Tibial nerve (tissue), 4 donors: ENCODE measurements at regions not wholly inside any gene's neighbourhood (a gene's known extent, or its start where the extent isn't known, plus 50 kb on each side); places are given as distances from the start of the nearest gene placed in this dataset.

Source experiments
- DNase-seq, 2 donors: peaks; one replicate each; pipeline ENCODE4 v3.0.0-alpha.2; 2019; ENCODE audit warnings: low spot score in 2 of 2
- H3K27ac ChIP-seq, 4 donors: fragments of 200-600 bp; sonication (generic) in 3 of 4; one replicate each; pipeline ENCODE4 v1.5.1; 2017 to 2019; ENCODE audit warnings: mild to moderate bottlenecking in 1 of 4
- H3K27me3 ChIP-seq, 2 donors: fragments of 200-600 bp; sonication (generic) in 1 of 2; one replicate each; pipeline versions ENCODE4 v1.5.1 to v1.6.0; 2017 to 2019
- H3K36me3 ChIP-seq, 3 donors: fragments of 200-600 bp; sonication (generic); one replicate each; pipeline ENCODE4 v1.5.1; 2018 to 2019
- H3K4me1 ChIP-seq, 4 donors: fragments of 200-600 bp; sonication (generic) in 3 of 4; one replicate each; pipeline ENCODE4 v1.5.1; 2017 to 2019
- H3K4me3 ChIP-seq, 4 donors: fragments of 200-600 bp; sonication (generic) in 3 of 4; one replicate each; pipeline ENCODE4 v1.5.1; 2017 to 2019; ENCODE audit warnings: mild to moderate bottlenecking in 1 of 4, moderate library complexity in 1 of 4
- H3K9me3 ChIP-seq, 4 donors: fragments of 200-600 bp; sonication (generic) in 3 of 4; one replicate each; pipeline ENCODE4 v1.5.1; 2017 to 2019
- CTCF ChIP-seq, 5 experiments: fragments of 200-600 bp in 3 of 5; fragments of 450-650 bp in 2 of 5; sonication (generic) in 3 of 5; IDR thresholded peaks; one replicate each; pipeline ENCODE4 v1.5.1; 2016 to 2019; ENCODE audit warnings: antibody characterized with exemption in 5 of 5, mild to moderate bottlenecking in 3 of 5, moderate library complexity in 2 of 5
- EP300 ChIP-seq, 2 donors: sonication (generic); formaldehyde crosslinking; IDR thresholded peaks; one replicate each; pipeline ENCODE4 v1.6.1; 2017; ENCODE audit warnings: antibody characterized with exemption in 2 of 2, mild to moderate bottlenecking in 1 of 2
- POLR2A ChIP-seq, 2 donors: fragments of 450-650 bp; IDR thresholded peaks; one replicate each; pipeline ENCODE4 v1.6.1; 2017; ENCODE audit warnings: antibody characterized with exemption in 2 of 2, mild to moderate bottlenecking in 2 of 2, moderate library complexity in 2 of 2
- WGBS, 2 donors: methylation state at CpG; one replicate each; pipeline ENCODE4 v1.1.5; 2018; 5-methylcytosine and 5-hydroxymethylcytosine counted together

- H3K9me3 ChIP-seq: no peaks in the 10 kb centered on the region
- H3K4me3 ChIP-seq: no peak overlapping the region
- WGBS, 2 donors: 31 to 35% methylated on average over 6 of the region's 6 CpGs
- H3K27ac ChIP-seq: no peak overlapping the region
- H3K27me3 ChIP-seq: no peaks in the 10 kb centered on the region
- peaks cover 0 to 7% (median 0%) of the 10 kb centered on the region in 4 donors for H3K4me1 ChIP-seq
- H3K36me3 ChIP-seq: no peaks in the 10 kb centered on the region
- DNase-seq: peak in 1 of 2 donors; percentile 36
- TF ChIP-seq EP300 (IDR thresholded peaks at IDR 0.05) (no peak), POLR2A (IDR thresholded peaks at IDR 0.05) (no peak), CTCF (IDR thresholded peaks at IDR 0.05) (peak; percentile 72 to 84 (median 78))
Observed at GRCh38 chr2:41782306-41783158, 265.3 kb upstream of the PKDCC start.

DNA sequence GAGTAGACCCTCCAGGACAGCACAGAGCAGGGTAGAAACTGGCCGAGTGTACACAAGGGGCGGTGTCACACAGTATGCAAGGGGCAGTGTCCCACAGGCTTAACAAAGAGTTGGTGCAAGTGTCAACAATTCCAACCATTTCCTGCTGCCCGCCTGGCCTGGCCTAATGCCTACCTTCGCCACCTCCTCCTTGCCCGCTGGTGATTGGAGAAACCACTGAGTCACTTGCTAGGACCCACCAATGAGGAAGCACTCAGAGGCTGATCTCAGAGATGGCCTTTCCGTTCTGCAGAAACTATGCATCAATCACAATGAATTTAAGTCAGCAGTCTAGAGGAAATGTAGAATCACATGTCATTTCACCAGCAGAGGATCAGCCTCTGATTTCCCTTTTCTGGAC lies 263.3 kb upstream of the PKDCC start:
- DNase-seq: no peak
- Histone ChIP-seq H3K4me1 (peaks cover 0 to 6% (median 0%) of the 10 kb centered on the region in 4 donors), H3K4me3 (no peak overlapping the region), H3K36me3 (no peaks in the 10 kb centered on the region), H3K27ac (no peak overlapping the region), H3K9me3 (no peaks in the 10 kb centered on the region), H3K27me3 (no peaks in the 10 kb centered on the region)
- TF ChIP-seq CTCF (IDR thresholded peaks at IDR 0.05) (no peak), EP300 (IDR thresholded peaks at IDR 0.05) (no peak), POLR2A (IDR thresholded peaks at IDR 0.05) (no peak)
- 74 to 76% methylated on average over 6 of the region's 6 CpGs for WGBS, 2 donors

DNA sequence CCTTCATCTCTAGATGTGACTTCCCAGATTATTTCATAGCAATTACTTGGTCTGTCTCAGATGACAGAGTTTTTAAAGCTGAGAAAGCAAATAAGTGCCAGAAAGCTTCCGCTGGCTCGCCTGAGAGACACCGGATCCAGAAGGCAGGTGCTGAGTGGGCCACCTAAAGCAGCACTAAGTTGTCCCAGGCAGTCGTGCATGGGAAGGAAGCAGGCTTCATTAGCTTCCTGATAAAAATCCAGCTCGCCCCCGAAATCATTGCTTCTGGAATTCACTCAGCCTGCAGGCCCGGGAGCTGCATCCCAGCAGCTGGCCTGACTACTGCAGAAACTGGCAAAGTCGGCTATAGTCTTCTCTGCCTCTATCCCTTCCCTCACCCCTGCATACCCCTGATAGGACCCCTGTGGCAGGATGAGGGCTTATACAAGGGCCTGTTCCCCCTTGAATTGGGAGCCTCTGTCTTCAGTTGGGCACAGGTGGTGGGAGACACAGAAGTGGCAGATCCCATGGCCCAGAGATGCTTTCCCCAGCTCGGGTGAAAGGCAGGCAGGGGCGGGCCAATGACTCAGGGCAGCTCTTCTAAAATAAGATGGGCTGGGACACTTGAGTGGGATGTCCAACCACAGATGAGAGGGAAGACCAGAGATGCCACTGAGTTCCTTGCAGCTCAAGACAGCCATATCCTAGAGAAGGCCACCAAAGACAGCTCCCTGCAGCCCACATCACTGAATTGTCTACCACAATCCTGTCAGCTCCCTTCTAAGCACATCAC lies 262.4 kb upstream of the PKDCC start:
- Histone ChIP-seq H3K9me3 (no peaks in the 10 kb centered on the region), H3K36me3 (no peaks in the 10 kb centered on the region), H3K4me1 (no peaks in the 10 kb centered on the region), H3K4me3 (no peak overlapping the region), H3K27ac (no peak overlapping the region), H3K27me3 (no peaks in the 10 kb centered on the region)
- DNase-seq: no peak
- TF ChIP-seq CTCF (IDR thresholded peaks at IDR 0.05) (no peak), EP300 (IDR thresholded peaks at IDR 0.05) (no peak), POLR2A (IDR thresholded peaks at IDR 0.05) (no peak)
- 70 to 73% methylated on average over 10 of the region's 10 CpGs for WGBS, 2 donors

GRCh38 chr2:41791523-41791922 lies 256.3 kb upstream of the PKDCC start:
- Histone ChIP-seq H3K27ac (no peak overlapping the region), H3K27me3 (no peaks in the 10 kb centered on the region), H3K36me3 (no peaks in the 10 kb centered on the region), H3K9me3 (no peaks in the 10 kb centered on the region), H3K4me1 (no peaks in the 10 kb centered on the region), H3K4me3 (no peak overlapping the region)
- TF ChIP-seq EP300 (IDR thresholded peaks at IDR 0.05) (no peak), POLR2A (IDR thresholded peaks at IDR 0.05) (no peak), CTCF (IDR thresholded peaks at IDR 0.05) (no peak)
- DNase-seq: peak in 1 of 2 donors; percentile 22
- 65 to 68% methylated on average over 1 of the region's 1 CpG for WGBS, 2 donors

DNA sequence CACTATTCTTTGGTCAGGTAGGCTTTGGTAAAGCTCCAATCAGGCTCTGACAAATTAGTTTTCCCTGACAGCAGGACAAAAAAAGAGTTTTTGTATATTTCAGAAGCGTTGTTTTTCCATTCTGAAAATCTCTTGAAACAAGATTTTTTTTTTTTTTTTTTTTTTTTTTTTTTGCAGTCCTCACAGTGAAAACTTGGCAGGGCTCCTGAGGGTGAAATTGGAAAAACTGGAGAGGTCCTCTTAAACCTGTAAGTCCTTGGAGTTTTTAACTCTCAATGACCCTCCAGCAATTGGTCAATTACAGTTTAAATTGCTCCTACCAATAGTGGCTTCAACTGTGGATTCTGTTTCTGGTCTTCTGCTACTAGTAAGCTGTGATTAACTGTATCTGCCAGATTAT lies 244.5 kb upstream of the PKDCC start:
- Histone ChIP-seq H3K4me1 (no peaks in the 10 kb centered on the region), H3K9me3 (peaks cover 0 to 24% (median 0%) of the 10 kb centered on the region in 4 donors), H3K4me3 (no peak overlapping the region), H3K27me3 (no peaks in the 10 kb centered on the region), H3K36me3 (no peaks in the 10 kb centered on the region), H3K27ac (no peak overlapping the region)
- no peak for DNase-seq
- 48 to 74% methylated on average over 1 of the region's 1 CpG for WGBS, 2 donors
- TF ChIP-seq CTCF (IDR thresholded peaks at IDR 0.05): no peak
- TF ChIP-seq EP300 (IDR thresholded peaks at IDR 0.05): no peak
- TF ChIP-seq POLR2A (IDR thresholded peaks at IDR 0.05): no peak
